NT2/D1 (cell line): ENCODE measurements at regions not wholly inside any gene's neighbourhood (a gene's known extent, or its start where the extent isn't known, plus 50 kb on each side); places are given as distances from the start of the nearest gene placed in this dataset.

Experiments
- SUZ12 ChIP-seq: IDR thresholded peaks from 2 replicates; pipeline ENCODE4 v1.6.1; 2011; ENCODE audit not compliant: insufficient read length, insufficient read depth; ENCODE audit errors: extremely low read depth
- YY1 ChIP-seq: IDR thresholded peaks from 2 replicates; pipeline ENCODE4 v1.6.1; 2011; ENCODE audit not compliant: insufficient read length, insufficient read depth
- ZNF274 ChIP-seq: IDR thresholded peaks from 2 replicates; pipeline ENCODE4 v1.6.1; 2011; ENCODE audit warnings: mild to moderate bottlenecking, low read depth, low read length

- TF ChIP-seq SUZ12 (no peak), ZNF274 (no peak), YY1 (no peak)
These were observed 74.0 kb downstream of the FOXD2 start for GRCh38 chr1:47511825-47512224.
